Stimulated activated memory B cell treated with anti-CD40 and anti-IgM and Interleukin-4, amounts not matched to agents 10 μg/mL and 1 μg/mL and 100 μg/mL, for 72 hours (primary cell): ENCODE measurements at regions not wholly inside any gene's neighbourhood (a gene's known extent, or its start where the extent isn't known, plus 50 kb on each side); places are given as distances from the start of the nearest gene placed in this dataset.
A peak's percentile ranks its signal among the peaks of the same experiment; 100 is the strongest.

Source experiments
- ATAC-seq: fragments of 150-1000 bp; cut with Tn5 transposase; 2 replicates; pipeline ENCODE4 v1.10.0; 2021
- H3K27ac Mint-ChIP-seq: one replicate; pipeline ENCODE4 v1.8.0; 2022; ENCODE audit warnings: mild to moderate bottlenecking, mixed read lengths
- H3K27me3 Mint-ChIP-seq: one replicate; pipeline ENCODE4 v1.8.0; 2022; ENCODE audit warnings: mixed read lengths
- H3K36me3 Mint-ChIP-seq: one replicate; pipeline ENCODE4 v1.8.0; 2022; ENCODE audit warnings: mixed read lengths
- H3K4me1 Mint-ChIP-seq: one replicate; pipeline ENCODE4 v1.8.0; 2022; ENCODE audit warnings: mixed read lengths
- H3K4me3 Mint-ChIP-seq: one replicate; pipeline ENCODE4 v1.8.0; 2022; ENCODE audit warnings: mild to moderate bottlenecking, moderate library complexity, mixed read lengths
- H3K9me3 Mint-ChIP-seq: one replicate; pipeline ENCODE4 v1.8.0; 2022; ENCODE audit warnings: mixed read lengths

- peaks cover 20% of the 10 kb centered on the region for H3K4me1 Mint-ChIP-seq
- no peaks in the 10 kb centered on the region for H3K36me3 Mint-ChIP-seq
- H3K4me3 Mint-ChIP-seq: no peak overlapping the region
- no peaks in the 10 kb centered on the region for H3K9me3 Mint-ChIP-seq
- H3K27ac Mint-ChIP-seq: no peak overlapping the region
- no peaks in the 10 kb centered on the region for H3K27me3 Mint-ChIP-seq
- peak; percentile 71 for ATAC-seq
These were observed 1251.6 kb upstream of the ZEB2 start for GRCh38 chr2:145771525-145771924.

GRCh38 chr2:145769011-145769716 lies 1249.2 kb upstream of the ZEB2 start:
- Mint-ChIP-seq H3K4me1 (peaks cover 12% of the 10 kb centered on the region), H3K36me3 (no peaks in the 10 kb centered on the region), H3K27me3 (no peaks in the 10 kb centered on the region), H3K9me3 (no peaks in the 10 kb centered on the region), H3K4me3 (no peak overlapping the region), H3K27ac (no peak overlapping the region)
- no peak for ATAC-seq

GRCh38 chr2:145765874-145766273 lies 1246.0 kb upstream of the ZEB2 start:
- Mint-ChIP-seq H3K9me3 (no peaks in the 10 kb centered on the region), H3K27me3 (no peaks in the 10 kb centered on the region), H3K27ac (no peak overlapping the region), H3K4me3 (no peak overlapping the region), H3K36me3 (no peaks in the 10 kb centered on the region), H3K4me1 (no peaks in the 10 kb centered on the region)
- no peak for ATAC-seq

GRCh38 chr2:145764631-145765030 lies 1244.7 kb upstream of the ZEB2 start:
- Mint-ChIP-seq H3K4me3 (no peak overlapping the region), H3K9me3 (no peaks in the 10 kb centered on the region), H3K27me3 (no peaks in the 10 kb centered on the region), H3K27ac (no peak overlapping the region), H3K36me3 (no peaks in the 10 kb centered on the region), H3K4me1 (no peaks in the 10 kb centered on the region)
- no peak for ATAC-seq

- no peak overlapping the region for H3K27ac Mint-ChIP-seq
- no peaks in the 10 kb centered on the region for H3K36me3 Mint-ChIP-seq
- H3K27me3 Mint-ChIP-seq: no peaks in the 10 kb centered on the region
- no peak overlapping the region for H3K4me3 Mint-ChIP-seq
- no peaks in the 10 kb centered on the region for H3K9me3 Mint-ChIP-seq
- no peak for ATAC-seq
- no peaks in the 10 kb centered on the region for H3K4me1 Mint-ChIP-seq
These were observed 1241.1 kb upstream of the ZEB2 start for GRCh38 chr2:145760781-145761649.

GRCh38 chr2:145759228-145759915 lies 1239.5 kb upstream of the ZEB2 start:
- Mint-ChIP-seq H3K27me3 (no peaks in the 10 kb centered on the region), H3K4me3 (no peak overlapping the region), H3K4me1 (no peaks in the 10 kb centered on the region), H3K9me3 (no peaks in the 10 kb centered on the region), H3K36me3 (no peaks in the 10 kb centered on the region), H3K27ac (no peak overlapping the region)
- no peak for ATAC-seq

GRCh38 chr2:145757503-145758246 lies 1237.8 kb upstream of the ZEB2 start:
- no peaks in the 10 kb centered on the region for H3K27me3 Mint-ChIP-seq
- H3K9me3 Mint-ChIP-seq: no peaks in the 10 kb centered on the region
- H3K4me1 Mint-ChIP-seq: peaks cover 2% of the 10 kb centered on the region

GRCh38 chr2:145755019-145755837 lies 1235.3 kb upstream of the ZEB2 start:
- H3K4me3 Mint-ChIP-seq: no peak overlapping the region
- no peak for ATAC-seq
- no peaks in the 10 kb centered on the region for H3K27me3 Mint-ChIP-seq
- H3K9me3 Mint-ChIP-seq: no peaks in the 10 kb centered on the region
- H3K36me3 Mint-ChIP-seq: no peaks in the 10 kb centered on the region
- H3K4me1 Mint-ChIP-seq: peaks cover 27% of the 10 kb centered on the region
- no peak overlapping the region for H3K27ac Mint-ChIP-seq

More at GRCh38 chr2:145757503-145758246, 1237.8 kb upstream of the ZEB2 start:
- Mint-ChIP-seq H3K36me3 (no peaks in the 10 kb centered on the region), H3K4me3 (no peak overlapping the region), H3K27ac (no peak overlapping the region)
- no peak for ATAC-seq

- Mint-ChIP-seq H3K36me3 (no peaks in the 10 kb centered on the region), H3K27ac (peak overlapping the region; percentile 18), H3K9me3 (no peaks in the 10 kb centered on the region), H3K27me3 (no peaks in the 10 kb centered on the region), H3K4me3 (no peak overlapping the region), H3K4me1 (peaks cover 31% of the 10 kb centered on the region)
- no peak for ATAC-seq
These were observed 1234.0 kb upstream of the ZEB2 start for GRCh38 chr2:145753966-145754365.

GRCh38 chr2:145753041-145753608 lies 1233.2 kb upstream of the ZEB2 start:
- Mint-ChIP-seq H3K27me3 (no peaks in the 10 kb centered on the region), H3K36me3 (no peaks in the 10 kb centered on the region), H3K27ac (peak overlapping the region; percentile 18), H3K4me3 (no peak overlapping the region), H3K9me3 (no peaks in the 10 kb centered on the region), H3K4me1 (peaks cover 39% of the 10 kb centered on the region)
- no peak for ATAC-seq

GRCh38 chr2:145752091-145752806 lies 1232.3 kb upstream of the ZEB2 start:
- H3K9me3 Mint-ChIP-seq: peaks cover 2% of the 10 kb centered on the region
- peak; percentile 35 for ATAC-seq
- H3K27me3 Mint-ChIP-seq: no peaks in the 10 kb centered on the region
- H3K4me1 Mint-ChIP-seq: peaks cover 48% of the 10 kb centered on the region
- H3K36me3 Mint-ChIP-seq: no peaks in the 10 kb centered on the region
- H3K27ac Mint-ChIP-seq: peak overlapping the region; percentile 18
- H3K4me3 Mint-ChIP-seq: peak overlapping the region; percentile 29

- Mint-ChIP-seq H3K4me3 (peak overlapping the region; percentile 29), H3K4me1 (peaks cover 49% of the 10 kb centered on the region), H3K36me3 (no peaks in the 10 kb centered on the region), H3K27me3 (no peaks in the 10 kb centered on the region), H3K9me3 (peaks cover 2% of the 10 kb centered on the region), H3K27ac (peak overlapping the region; percentile 18)
- ATAC-seq: peak; percentile 91
These were observed 1231.7 kb upstream of the ZEB2 start for GRCh38 chr2:145751629-145752028.

GRCh38 chr2:145751155-145751554 lies 1231.2 kb upstream of the ZEB2 start:
- Mint-ChIP-seq H3K9me3 (peaks cover 2% of the 10 kb centered on the region), H3K27me3 (no peaks in the 10 kb centered on the region), H3K4me1 (peaks cover 53% of the 10 kb centered on the region), H3K27ac (peak overlapping the region; percentile 18), H3K36me3 (no peaks in the 10 kb centered on the region), H3K4me3 (peak overlapping the region; percentile 29)
- no peak for ATAC-seq
